Brain microvascular endothelial cell (primary cell): ENCODE measurements at regions not wholly inside any gene's neighbourhood (a gene's known extent, or its start where the extent isn't known, plus 50 kb on each side); places are given as distances from the start of the nearest gene placed in this dataset.
"Not testable (repeated sequence)": the region's sequence is repeated elsewhere in the genome, so short reads cannot be mapped to it uniquely, and the experiment has no call there.

ENCODE experiments used
- DNase-seq: peaks from one replicate; pipeline ENCODE4 v3.0.0-alpha.2; 2020
- H3K27ac ChIP-seq: fragments of 250-450 bp; sonication (Bioruptor Pico); 2 replicates; pipeline ENCODE4 v1.5.1; 2020; ENCODE audit warnings: mild to moderate bottlenecking, moderate library complexity
- H3K27me3 ChIP-seq: fragments of 250-450 bp; sonication (Bioruptor Pico); replicated peaks from 2 replicates; pipeline ENCODE4 v1.5.1; 2020; ENCODE audit warnings: mild to moderate bottlenecking
- H3K36me3 ChIP-seq: fragments of 250-450 bp; sonication (Bioruptor Pico); replicated peaks from 2 replicates; pipeline ENCODE4 v1.5.1; 2020; ENCODE audit warnings: mild to moderate bottlenecking
- H3K4me3 ChIP-seq: 2 replicates; pipeline ENCODE4 v1.5.1; 2011; ENCODE audit warnings: low read depth, mild to moderate bottlenecking, control low read depth, low read length, moderate library complexity
- in situ Hi-C: cut with HindIII; loops from 2 replicates; pipeline ENCODE4 v1.10.0; 2017; ENCODE audit warnings: low sequenced_read_pairs, low pct_ligation_motif_present
- TF ChIP-seq, protein P1 (sequence below): IDR thresholded peaks from 2 replicates; pipeline ENCODE4 v1.5.1; 2011; ENCODE audit warnings: low read depth, mild to moderate bottlenecking, moderate library complexity, low read length, control low read depth, inconsistent platforms; ENCODE audit errors: missing control alignments

DNA sequence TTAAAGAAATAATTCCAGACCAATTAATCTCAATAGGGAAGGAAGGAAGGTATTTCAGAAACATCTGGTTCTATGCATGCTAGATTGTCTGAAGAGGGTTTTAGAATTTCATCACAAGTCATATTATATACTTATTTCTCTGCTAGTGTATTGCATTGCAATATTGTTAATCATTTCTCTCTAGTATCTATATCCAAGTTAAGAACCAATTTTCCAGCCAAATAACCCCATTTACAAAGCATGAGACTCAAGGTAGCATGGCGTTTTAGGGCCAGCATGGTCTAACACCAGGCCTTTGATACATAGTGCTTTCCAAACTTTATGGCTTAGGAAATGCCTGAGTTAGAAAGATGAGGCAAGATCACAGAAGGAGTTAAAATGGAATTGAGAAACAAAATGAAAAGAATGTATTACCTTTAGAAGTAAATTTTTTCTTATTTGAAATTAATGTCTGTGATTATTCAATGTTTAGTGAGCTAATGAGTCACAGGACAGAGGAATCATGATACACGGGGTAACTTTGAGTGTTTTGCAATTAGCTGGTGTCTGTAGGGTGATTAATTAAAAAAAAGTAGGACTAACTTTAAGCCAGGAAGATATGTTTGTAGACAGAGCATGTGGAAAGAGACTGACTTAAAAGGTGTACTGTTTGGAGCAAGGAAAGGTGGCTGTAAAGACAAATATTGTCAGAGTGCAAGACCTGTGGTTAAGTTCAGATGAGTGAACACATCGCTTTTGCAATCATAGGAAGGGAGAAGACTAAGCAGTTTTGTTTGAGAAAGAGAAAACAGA lies 1006.2 kb upstream of the CITED2 start:
- TF ChIP-seq, protein P1, sequence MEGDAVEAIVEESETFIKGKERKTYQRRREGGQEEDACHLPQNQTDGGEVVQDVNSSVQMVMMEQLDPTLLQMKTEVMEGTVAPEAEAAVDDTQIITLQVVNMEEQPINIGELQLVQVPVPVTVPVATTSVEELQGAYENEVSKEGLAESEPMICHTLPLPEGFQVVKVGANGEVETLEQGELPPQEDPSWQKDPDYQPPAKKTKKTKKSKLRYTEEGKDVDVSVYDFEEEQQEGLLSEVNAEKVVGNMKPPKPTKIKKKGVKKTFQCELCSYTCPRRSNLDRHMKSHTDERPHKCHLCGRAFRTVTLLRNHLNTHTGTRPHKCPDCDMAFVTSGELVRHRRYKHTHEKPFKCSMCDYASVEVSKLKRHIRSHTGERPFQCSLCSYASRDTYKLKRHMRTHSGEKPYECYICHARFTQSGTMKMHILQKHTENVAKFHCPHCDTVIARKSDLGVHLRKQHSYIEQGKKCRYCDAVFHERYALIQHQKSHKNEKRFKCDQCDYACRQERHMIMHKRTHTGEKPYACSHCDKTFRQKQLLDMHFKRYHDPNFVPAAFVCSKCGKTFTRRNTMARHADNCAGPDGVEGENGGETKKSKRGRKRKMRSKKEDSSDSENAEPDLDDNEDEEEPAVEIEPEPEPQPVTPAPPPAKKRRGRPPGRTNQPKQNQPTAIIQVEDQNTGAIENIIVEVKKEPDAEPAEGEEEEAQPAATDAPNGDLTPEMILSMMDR: no peak
- no peak for DNase-seq
- Histone ChIP-seq H3K27ac (no peak overlapping the region), H3K36me3 (no peaks in the 10 kb centered on the region), H3K27me3 (no peaks in the 10 kb centered on the region), H3K4me3 (no peak overlapping the region)
- in situ Hi-C loops: no loop called here

DNA sequence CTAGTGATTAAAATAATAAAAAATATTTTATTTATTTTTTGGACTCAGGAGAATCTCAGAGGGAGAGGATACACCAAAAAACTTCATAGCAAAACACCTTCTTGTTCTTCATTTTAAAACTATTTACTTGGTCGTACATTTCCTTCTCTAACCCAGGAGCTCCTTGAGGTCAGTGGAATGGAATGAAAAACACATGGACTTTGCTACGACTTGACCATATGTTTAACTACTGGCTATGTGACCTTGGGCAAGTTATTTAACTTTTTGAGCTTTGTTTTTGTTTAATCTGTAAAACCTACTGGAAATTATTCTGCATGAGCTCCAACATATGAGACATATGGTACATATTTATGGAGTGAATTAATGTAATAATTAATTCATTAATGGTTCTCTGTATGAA lies 1005.5 kb upstream of the CITED2 start:
- TF ChIP-seq, protein P1: no peak
- no peak overlapping the region for H3K4me3 ChIP-seq
- in situ Hi-C loops: no loop called here
- DNase-seq: no peak
- H3K27ac ChIP-seq: no peak overlapping the region
- H3K36me3 ChIP-seq: no peaks in the 10 kb centered on the region
- H3K27me3 ChIP-seq: no peaks in the 10 kb centered on the region

DNA sequence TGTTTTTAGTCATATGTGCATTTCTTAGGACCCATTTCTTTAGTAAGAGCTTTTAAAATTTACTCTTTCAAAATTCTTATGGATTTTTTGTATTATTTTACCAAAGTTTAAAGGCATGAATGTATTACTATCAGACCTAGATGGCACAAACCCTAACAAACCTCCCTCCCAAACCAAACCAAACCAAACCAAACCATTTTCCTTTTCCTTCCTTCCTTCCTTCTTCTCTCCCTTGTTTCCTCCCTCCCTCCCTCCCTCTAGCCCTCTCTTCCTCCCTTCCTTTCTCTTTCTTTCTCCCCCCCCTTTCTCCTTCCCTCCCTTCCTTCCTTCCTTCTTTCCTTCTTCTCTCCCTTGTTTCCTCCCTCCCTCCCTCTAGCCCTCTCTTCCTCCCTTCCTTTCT lies 1001.8 kb upstream of the CITED2 start:
- TF ChIP-seq, protein P1: no peak
- Histone ChIP-seq H3K36me3 (no peaks in the 10 kb centered on the region), H3K27me3 (no peaks in the 10 kb centered on the region), H3K27ac (no peak overlapping the region), H3K4me3 (no peak overlapping the region)
- no peak for DNase-seq
- in situ Hi-C loops: no loop called here

DNA sequence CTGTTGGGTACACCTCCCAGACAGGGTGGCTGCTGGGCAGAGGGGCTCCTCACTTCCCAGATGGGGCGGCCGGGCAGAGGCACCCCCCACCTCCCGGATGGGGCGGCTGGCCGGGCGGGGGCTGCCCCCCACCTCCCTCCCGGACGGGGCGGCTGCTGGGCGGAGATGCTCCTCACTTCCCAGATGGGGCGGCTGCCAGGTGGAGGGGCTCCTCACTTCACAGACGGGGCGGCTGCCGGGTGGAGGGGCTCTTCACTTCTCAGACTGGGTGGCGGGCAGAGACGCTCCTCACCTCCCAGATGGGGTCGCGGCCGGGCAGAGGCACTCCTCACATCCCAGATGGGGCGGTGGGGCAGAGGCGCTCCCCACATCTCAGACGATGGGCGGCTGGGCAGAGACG lies 999.3 kb upstream of the CITED2 start:
- H3K4me3 ChIP-seq, in situ Hi-C loops, H3K27ac ChIP-seq, DNase-seq, H3K27me3 ChIP-seq, H3K36me3 ChIP-seq: not testable (repeated sequence)

DNA sequence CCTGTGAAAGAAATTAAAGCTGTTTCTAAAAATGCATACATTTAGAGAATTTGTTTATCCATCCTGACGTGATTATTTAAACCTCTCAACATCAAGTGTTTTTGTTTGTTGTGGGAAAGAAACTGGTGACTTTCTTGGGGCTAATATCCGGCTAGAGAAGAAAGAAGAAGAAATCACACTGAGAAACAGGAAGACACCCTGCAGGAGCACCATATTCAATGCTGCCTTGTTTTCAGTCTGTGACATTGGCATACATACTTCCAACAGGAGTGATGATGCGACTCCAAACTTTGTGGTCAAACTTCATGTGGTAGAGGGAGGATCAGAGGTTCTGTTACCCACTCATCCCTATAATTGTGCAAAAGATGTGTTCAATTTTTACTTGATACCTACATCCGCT lies 997.6 kb upstream of the CITED2 start:
- no peak for DNase-seq
- H3K27me3 ChIP-seq: no peaks in the 10 kb centered on the region
- in situ Hi-C loops: no loop called here
- no peak overlapping the region for H3K27ac ChIP-seq
- H3K36me3 ChIP-seq: no peaks in the 10 kb centered on the region
- TF ChIP-seq, protein P1: no peak
- H3K4me3 ChIP-seq: no peak overlapping the region

DNA sequence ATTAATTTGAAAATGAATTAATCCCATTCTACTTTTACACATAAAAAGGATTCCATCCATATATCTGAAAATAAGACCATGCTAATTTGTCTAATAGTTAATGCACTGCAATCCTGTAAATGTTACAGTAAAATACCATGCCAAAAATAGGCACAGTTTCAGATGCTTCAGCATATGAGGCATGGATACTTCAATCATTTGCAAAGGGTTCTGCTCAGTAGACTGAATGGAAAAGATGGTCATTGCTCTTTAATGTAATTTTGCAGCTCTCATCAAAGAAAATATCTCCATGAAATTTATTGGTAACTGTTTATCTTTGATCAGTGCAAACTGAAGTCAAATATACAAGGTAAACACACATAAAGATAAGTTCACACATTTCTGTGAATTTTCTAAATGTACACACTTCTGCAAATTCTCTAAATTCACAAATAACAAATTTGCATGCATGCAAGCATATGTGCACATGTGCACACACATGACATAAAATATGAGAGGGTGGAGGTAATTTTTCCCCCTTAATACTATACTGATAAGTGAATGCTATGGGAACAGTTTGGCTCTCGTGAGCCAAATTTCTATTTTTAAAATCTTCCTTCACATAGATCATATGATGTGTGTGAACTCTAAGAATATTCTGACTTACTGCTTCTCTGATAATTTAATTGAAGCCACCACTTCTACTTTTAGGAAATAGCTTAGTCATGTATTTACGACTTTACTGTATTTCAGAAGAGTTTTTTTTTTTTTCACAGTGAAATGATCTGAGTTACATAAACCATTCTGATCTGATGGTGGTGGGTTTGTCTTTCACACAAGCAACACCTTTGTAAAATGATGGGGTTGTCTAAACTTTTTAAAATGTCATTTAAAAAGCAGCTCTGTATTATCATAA lies 996.8 kb upstream of the CITED2 start:
- no peak for DNase-seq
- H3K36me3 ChIP-seq: no peaks in the 10 kb centered on the region
- H3K4me3 ChIP-seq: no peak overlapping the region
- no peaks in the 10 kb centered on the region for H3K27me3 ChIP-seq
- H3K27ac ChIP-seq: no peak overlapping the region
- in situ Hi-C loops: no loop called here
- TF ChIP-seq, protein P1: no peak
